ENCODE measurements at regions not wholly inside any gene's neighbourhood (a gene's known extent, or its start where the extent isn't known, plus 50 kb on each side); places are given as distances from the start of the nearest gene placed in this dataset.
A peak's percentile ranks its signal among the peaks of the same experiment; 100 is the strongest.

GRCh38 chr20:51079488-51079887, 56.6 kb upstream of the KCNG1 start:
- Mint-ChIP-seq H3K4me1 (peaks cover 66% of the 10 kb centered on the region), H3K27ac (no peak overlapping the region), H3K36me3 (no peaks in the 10 kb centered on the region), H3K9me3 (no peaks in the 10 kb centered on the region), H3K27me3 (ENCODE audit: insufficient read depth, low read depth) (peaks cover 8% of the 10 kb centered on the region), H3K4me3 (no peak overlapping the region)
- H3K27ac ChIP-seq = no peak overlapping the region
- no peak overlapping the region for H3K4me3 ChIP-seq
- no peaks in the 10 kb centered on the region for H4K20me1 ChIP-seq (ENCODE audit: low read depth)
- H3K4me2 ChIP-seq = no peak overlapping the region
- H3K79me2 ChIP-seq (ENCODE audit: low read depth) = no peaks in the 10 kb centered on the region
- H3K36me3 ChIP-seq = no peaks in the 10 kb centered on the region
- no peak overlapping the region for H2AFZ ChIP-seq (replicated peaks)
- TF ChIP-seq EZH2 (IDR thresholded peaks at IDR 0.05) (no peak), CTCF (IDR thresholded peaks at IDR 0.05) (no peak), EZH2phosphoT487 (IDR thresholded peaks at IDR 0.05) (no peak)
- H3K9me3 ChIP-seq (ENCODE audit: low read depth) = no peaks in the 10 kb centered on the region
- no peak overlapping the region for H3K9ac ChIP-seq
- H3K4me1 ChIP-seq = peaks cover 3% of the 10 kb centered on the region
- DNase-seq (ENCODE audit: low spot score) = no peak
- H3K27me3 ChIP-seq = no peaks in the 10 kb centered on the region
- peaks cover 5% of the 10 kb centered on the region for H3F3A ChIP-seq (ENCODE audit: low read depth)

- H2AFZ ChIP-seq (replicated peaks) = no peak overlapping the region
These were observed 54.8 kb upstream of the KCNG1 start for GRCh38 chr20:51077686-51078060.

GRCh38 chr20:51076786-51077685, 54.1 kb upstream of the KCNG1 start:
- no peaks in the 10 kb centered on the region for H3K9me3 ChIP-seq (ENCODE audit: low read depth)
- no peaks in the 10 kb centered on the region for H3K4me1 ChIP-seq
- no peak overlapping the region for H3K4me3 Mint-ChIP-seq
- H4K20me1 ChIP-seq (ENCODE audit: low read depth) = no peaks in the 10 kb centered on the region
- no peaks in the 10 kb centered on the region for H3K36me3 ChIP-seq
- no peak overlapping the region for H3K27ac ChIP-seq
- H3K4me1 Mint-ChIP-seq = peaks cover 56% of the 10 kb centered on the region
- no peaks in the 10 kb centered on the region for H3K36me3 Mint-ChIP-seq
- H3K4me2 ChIP-seq = no peak overlapping the region
- no peak for DNase-seq (ENCODE audit: low spot score)
- H3F3A ChIP-seq (ENCODE audit: low read depth) = no peaks in the 10 kb centered on the region
- no peak overlapping the region for H3K9ac ChIP-seq
- H3K27me3 Mint-ChIP-seq (ENCODE audit: insufficient read depth, low read depth) = peaks cover 8% of the 10 kb centered on the region
- H3K27me3 ChIP-seq = no peaks in the 10 kb centered on the region
- no peak for TF ChIP-seq EZH2 (IDR thresholded peaks at IDR 0.05)
- TF ChIP-seq EZH2phosphoT487 (IDR thresholded peaks at IDR 0.05) = no peak
- H3K79me2 ChIP-seq (ENCODE audit: low read depth) = no peaks in the 10 kb centered on the region
- H2AFZ ChIP-seq (replicated peaks) = no peak overlapping the region
- no peaks in the 10 kb centered on the region for H3K9me3 Mint-ChIP-seq
- H3K4me3 ChIP-seq = no peak overlapping the region
- no peak overlapping the region for H3K27ac Mint-ChIP-seq

More at GRCh38 chr20:51077686-51078060, 54.8 kb upstream of the KCNG1 start:
- Mint-ChIP-seq H3K9me3 (no peaks in the 10 kb centered on the region), H3K27me3 (ENCODE audit: insufficient read depth, low read depth) (peaks cover 9% of the 10 kb centered on the region), H3K4me3 (no peak overlapping the region), H3K36me3 (no peaks in the 10 kb centered on the region), H3K27ac (peak overlapping the region; percentile 71), H3K4me1 (peaks cover 56% of the 10 kb centered on the region)
- no peaks in the 10 kb centered on the region for H3K79me2 ChIP-seq (ENCODE audit: low read depth)
- no peaks in the 10 kb centered on the region for H3K36me3 ChIP-seq
- no peaks in the 10 kb centered on the region for H4K20me1 ChIP-seq (ENCODE audit: low read depth)
- no peak overlapping the region for H3K27ac ChIP-seq
- H3K4me3 ChIP-seq = no peak overlapping the region
- H3F3A ChIP-seq (ENCODE audit: low read depth) = no peaks in the 10 kb centered on the region
- no peaks in the 10 kb centered on the region for H3K4me1 ChIP-seq
- H3K27me3 ChIP-seq = no peaks in the 10 kb centered on the region
- no peak overlapping the region for H3K4me2 ChIP-seq
- TF ChIP-seq EZH2 (IDR thresholded peaks at IDR 0.05) (no peak), CTCF (IDR thresholded peaks at IDR 0.05) (no peak), EZH2phosphoT487 (IDR thresholded peaks at IDR 0.05) (no peak)
- H3K9me3 ChIP-seq (ENCODE audit: low read depth) = no peaks in the 10 kb centered on the region
- no peak overlapping the region for H3K9ac ChIP-seq
- DNase-seq (ENCODE audit: low spot score) = no peak

- no peaks in the 10 kb centered on the region for H3K9me3 ChIP-seq (ENCODE audit: low read depth)
- no peaks in the 10 kb centered on the region for H3F3A ChIP-seq (ENCODE audit: low read depth)
- H3K79me2 ChIP-seq (ENCODE audit: low read depth) = no peaks in the 10 kb centered on the region
- no peak overlapping the region for H3K4me2 ChIP-seq
- H3K9me3 Mint-ChIP-seq = no peaks in the 10 kb centered on the region
- H3K36me3 Mint-ChIP-seq = no peaks in the 10 kb centered on the region
- H3K27ac ChIP-seq = no peak overlapping the region
- H3K4me1 ChIP-seq = no peaks in the 10 kb centered on the region
- H2AFZ ChIP-seq (replicated peaks) = no peak overlapping the region
- H3K27me3 Mint-ChIP-seq (ENCODE audit: insufficient read depth, low read depth) = peaks cover 8% of the 10 kb centered on the region
- H3K27ac Mint-ChIP-seq = peak overlapping the region; percentile 16
- TF ChIP-seq CTCF (IDR thresholded peaks at IDR 0.05) (no peak), EZH2 (IDR thresholded peaks at IDR 0.05) (no peak), EZH2phosphoT487 (IDR thresholded peaks at IDR 0.05) (no peak)
- no peak overlapping the region for H3K4me3 ChIP-seq
- H3K27me3 ChIP-seq = no peaks in the 10 kb centered on the region
- no peaks in the 10 kb centered on the region for H3K36me3 ChIP-seq
- no peaks in the 10 kb centered on the region for H4K20me1 ChIP-seq (ENCODE audit: low read depth)
- no peak overlapping the region for H3K4me3 Mint-ChIP-seq
- DNase-seq (ENCODE audit: low spot score) = no peak
- no peak overlapping the region for H3K9ac ChIP-seq
- peaks cover 47% of the 10 kb centered on the region for H3K4me1 Mint-ChIP-seq
These were observed 51.2 kb upstream of the KCNG1 start for GRCh38 chr20:51074062-51074461.
